ENCODE measurements at regions not wholly inside any gene's neighbourhood (a gene's known extent, or its start where the extent isn't known, plus 50 kb on each side); places are given as distances from the start of the nearest gene placed in this dataset.

GRCh38 chrX:121356850-121357171 lies 309.4 kb downstream of the GLUD2 start (continued):
- TF ChIP-seq ZBTB34 (CRISPR knock-in tag; IDR thresholded peaks at IDR 0.05) (no peak), SIRT6 (IDR thresholded peaks at IDR 0.05; ENCODE audit: low read depth, low read length) (no peak), YY1 (IDR thresholded peaks at IDR 0.05; ENCODE audit: borderline replicate concordance in 1 of 3, control insufficient read depth in 1 of 3, extremely low read depth in 1 of 3, insufficient read depth in 3 of 3, insufficient read length in 1 of 3, insufficient replicate concordance in 2 of 3, low read depth in 1 of 3, low read length in 2 of 3) (peak in 2 of 3 experiments; percentile 31 to 85), C11orf30 (IDR thresholded peaks at IDR 0.05; ENCODE audit: low read depth) (no peak), ZNF592 (IDR thresholded peaks at IDR 0.05) (no peak), ARHGAP35 (IDR thresholded peaks at IDR 0.05; ENCODE audit: partially characterized antibody) (no peak), ZNF740 (CRISPR knock-in tag; IDR thresholded peaks at IDR 0.05) (no peak), ZNF740 (tag; IDR thresholded peaks at IDR 0.05) (no peak), DMBX1 (CRISPR knock-in tag; IDR thresholded peaks at IDR 0.05; ENCODE audit: borderline replicate concordance) (no peak), KAT8 (IDR thresholded peaks at IDR 0.05; ENCODE audit: low read depth) (0 out of 2 replicates have a peak, but pooled peaks have one; percentile 65)
- TF ChIP-seq, protein P1, sequence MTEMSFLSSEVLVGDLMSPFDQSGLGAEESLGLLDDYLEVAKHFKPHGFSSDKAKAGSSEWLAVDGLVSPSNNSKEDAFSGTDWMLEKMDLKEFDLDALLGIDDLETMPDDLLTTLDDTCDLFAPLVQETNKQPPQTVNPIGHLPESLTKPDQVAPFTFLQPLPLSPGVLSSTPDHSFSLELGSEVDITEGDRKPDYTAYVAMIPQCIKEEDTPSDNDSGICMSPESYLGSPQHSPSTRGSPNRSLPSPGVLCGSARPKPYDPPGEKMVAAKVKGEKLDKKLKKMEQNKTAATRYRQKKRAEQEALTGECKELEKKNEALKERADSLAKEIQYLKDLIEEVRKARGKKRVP (CRISPR knock-in tag; IDR thresholded peaks at IDR 0.05), result no peak
- TF ChIP-seq, protein P2, sequence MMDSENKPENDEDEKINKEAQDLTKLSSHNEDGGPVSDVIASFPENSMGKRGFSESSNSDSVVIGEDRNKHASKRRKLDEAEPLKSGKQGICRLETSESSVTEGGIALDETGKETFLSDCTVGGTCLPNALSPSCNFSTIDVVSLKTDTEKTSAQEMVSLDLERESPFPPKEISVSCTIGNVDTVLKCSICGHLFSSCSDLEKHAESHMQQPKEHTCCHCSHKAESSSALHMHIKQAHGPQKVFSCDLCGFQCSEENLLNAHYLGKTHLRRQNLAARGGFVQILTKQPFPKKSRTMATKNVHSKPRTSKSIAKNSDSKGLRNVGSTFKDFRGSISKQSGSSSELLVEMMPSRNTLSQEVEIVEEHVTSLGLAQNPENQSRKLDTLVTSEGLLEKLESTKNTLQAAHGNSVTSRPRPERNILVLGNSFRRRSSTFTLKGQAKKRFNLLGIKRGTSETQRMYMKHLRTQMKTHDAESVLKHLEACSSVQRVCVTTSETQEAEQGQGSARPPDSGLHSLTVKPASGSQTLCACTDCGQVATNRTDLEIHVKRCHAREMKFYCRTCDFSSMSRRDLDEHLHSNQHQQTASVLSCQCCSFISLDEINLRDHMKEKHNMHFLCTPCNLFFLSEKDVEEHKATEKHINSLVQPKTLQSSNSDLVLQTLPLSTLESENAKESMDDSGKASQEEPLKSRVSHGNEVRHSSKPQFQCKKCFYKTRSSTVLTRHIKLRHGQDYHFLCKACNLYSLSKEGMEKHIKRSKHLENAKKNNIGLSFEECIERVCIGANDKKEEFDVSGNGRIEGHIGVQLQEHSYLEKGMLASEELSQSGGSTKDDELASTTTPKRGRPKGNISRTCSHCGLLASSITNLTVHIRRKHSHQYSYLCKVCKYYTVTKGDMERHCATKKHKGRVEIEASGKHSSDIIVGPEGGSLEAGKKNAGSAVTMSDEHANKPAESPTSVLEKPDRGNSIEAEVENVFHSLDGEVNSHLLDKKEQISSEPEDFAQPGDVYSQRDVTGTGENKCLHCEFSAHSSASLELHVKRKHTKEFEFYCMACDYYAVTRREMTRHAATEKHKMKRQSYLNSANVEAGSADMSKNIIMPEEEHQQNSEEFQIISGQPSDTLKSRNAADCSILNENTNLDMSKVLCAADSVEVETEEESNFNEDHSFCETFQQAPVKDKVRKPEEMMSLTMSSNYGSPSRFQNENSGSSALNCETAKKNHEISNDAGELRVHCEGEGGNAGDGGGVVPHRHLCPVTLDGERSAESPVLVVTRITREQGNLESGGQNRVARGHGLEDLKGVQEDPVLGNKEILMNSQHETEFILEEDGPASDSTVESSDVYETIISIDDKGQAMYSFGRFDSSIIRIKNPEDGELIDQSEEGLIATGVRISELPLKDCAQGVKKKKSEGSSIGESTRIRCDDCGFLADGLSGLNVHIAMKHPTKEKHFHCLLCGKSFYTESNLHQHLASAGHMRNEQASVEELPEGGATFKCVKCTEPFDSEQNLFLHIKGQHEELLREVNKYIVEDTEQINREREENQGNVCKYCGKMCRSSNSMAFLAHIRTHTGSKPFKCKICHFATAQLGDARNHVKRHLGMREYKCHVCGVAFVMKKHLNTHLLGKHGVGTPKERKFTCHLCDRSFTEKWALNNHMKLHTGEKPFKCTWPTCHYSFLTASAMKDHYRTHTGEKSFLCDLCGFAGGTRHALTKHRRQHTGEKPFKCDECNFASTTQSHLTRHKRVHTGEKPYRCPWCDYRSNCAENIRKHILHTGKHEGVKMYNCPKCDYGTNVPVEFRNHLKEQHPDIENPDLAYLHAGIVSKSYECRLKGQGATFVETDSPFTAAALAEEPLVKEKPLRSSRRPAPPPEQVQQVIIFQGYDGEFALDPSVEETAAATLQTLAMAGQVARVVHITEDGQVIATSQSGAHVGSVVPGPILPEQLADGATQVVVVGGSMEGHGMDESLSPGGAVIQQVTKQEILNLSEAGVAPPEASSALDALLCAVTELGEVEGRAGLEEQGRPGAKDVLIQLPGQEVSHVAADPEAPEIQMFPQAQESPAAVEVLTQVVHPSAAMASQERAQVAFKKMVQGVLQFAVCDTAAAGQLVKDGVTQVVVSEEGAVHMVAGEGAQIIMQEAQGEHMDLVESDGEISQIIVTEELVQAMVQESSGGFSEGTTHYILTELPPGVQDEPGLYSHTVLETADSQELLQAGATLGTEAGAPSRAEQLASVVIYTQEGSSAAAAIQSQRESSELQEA (IDR thresholded peaks at IDR 0.05; ENCODE audit: low read depth), result 0 out of 2 replicates have a peak, but pooled peaks have one; percentile 37

All from K562 (cell line).